Left ventricle myocardium inferior (tissue), 1 donor: ENCODE measurements at regions not wholly inside any gene's neighbourhood (a gene's known extent, or its start where the extent isn't known, plus 50 kb on each side); places are given as distances from the start of the nearest gene placed in this dataset.

ENCODE experiments used
- DNase-seq: peaks from one replicate; pipeline ENCODE4 v3.0.0-alpha.2; 2020
- H3K27ac ChIP-seq: fragments of 200-600 bp; replicated peaks from 2 replicates; pipeline ENCODE4 v1.8.0; 2021
- H3K27me3 ChIP-seq: fragments of 200-600 bp; 2 replicates; pipeline ENCODE4 v1.8.0; 2021; ENCODE audit warnings: low read depth
- H3K36me3 ChIP-seq: fragments of 200-600 bp; 2 replicates; pipeline ENCODE4 v1.8.0; 2021
- H3K4me1 ChIP-seq: fragments of 200-600 bp; 2 replicates; pipeline ENCODE4 v1.8.0; 2021
- H3K4me3 ChIP-seq: fragments of 200-600 bp; 2 replicates; pipeline ENCODE4 v1.8.0; 2021; ENCODE audit warnings: mild to moderate bottlenecking, moderate library complexity
- H3K9me3 ChIP-seq: fragments of 200-600 bp; replicated peaks from 2 replicates; pipeline ENCODE4 v1.8.0; 2021
- CTCF ChIP-seq: fragments of 200-600 bp; IDR thresholded peaks from 2 replicates; pipeline ENCODE4 v1.8.0; 2021; ENCODE audit warnings: antibody characterized with exemption, mild to moderate bottlenecking, borderline replicate concordance
- intact Hi-C: fragments of 100-400 bp; cut with micrococcal nuclease; formaldehyde crosslinking; loops from one replicate; pipeline ENCODE4 v1.11.0; 2022
- donor health status: DM: no; HTN: yes; CAD: no; lungs with severe emphysema.

GRCh38 chr2:62335612-62336011 is 139.7 kb downstream of the B3GNT2 start:
- intact Hi-C loops = no loop called here
- DNase-seq = no peak
- H3K36me3 ChIP-seq = no peaks in the 10 kb centered on the region
- no peaks in the 10 kb centered on the region for H3K27me3 ChIP-seq
- H3K4me3 ChIP-seq = no peak overlapping the region
- TF ChIP-seq CTCF = no peak
- peaks cover 3% of the 10 kb centered on the region for H3K4me1 ChIP-seq
- no peaks in the 10 kb centered on the region for H3K9me3 ChIP-seq
- no peak overlapping the region for H3K27ac ChIP-seq

- Histone ChIP-seq H3K27me3 (no peaks in the 10 kb centered on the region), H3K4me1 (peaks cover 3% of the 10 kb centered on the region), H3K9me3 (no peaks in the 10 kb centered on the region), H3K36me3 (no peaks in the 10 kb centered on the region), H3K4me3 (no peak overlapping the region), H3K27ac (no peak overlapping the region)
- TF ChIP-seq CTCF = no peak
- DNase-seq = no peak
- intact Hi-C loops = no loop called here
Observed at GRCh38 chr2:62334440-62335058, 138.6 kb downstream of the B3GNT2 start.

GRCh38 chr2:62334009-62334408 is 138.1 kb downstream of the B3GNT2 start:
- no peak overlapping the region for H3K4me3 ChIP-seq
- H3K9me3 ChIP-seq = no peaks in the 10 kb centered on the region
- H3K27me3 ChIP-seq = no peaks in the 10 kb centered on the region
- no peak for DNase-seq
- no peaks in the 10 kb centered on the region for H3K36me3 ChIP-seq
- intact Hi-C loops = no loop called here
- peaks cover 3% of the 10 kb centered on the region for H3K4me1 ChIP-seq
- no peak overlapping the region for H3K27ac ChIP-seq
- no peak for TF ChIP-seq CTCF

GRCh38 chr2:62330959-62331358 is 135.0 kb downstream of the B3GNT2 start:
- Histone ChIP-seq H3K4me3 (no peak overlapping the region), H3K9me3 (no peaks in the 10 kb centered on the region), H3K4me1 (peaks cover 3% of the 10 kb centered on the region), H3K36me3 (no peaks in the 10 kb centered on the region), H3K27ac (no peak overlapping the region), H3K27me3 (no peaks in the 10 kb centered on the region)
- DNase-seq = no peak
- no peak for TF ChIP-seq CTCF
- intact Hi-C loops = no loop called here

- H3K27me3 ChIP-seq = no peaks in the 10 kb centered on the region
- H3K36me3 ChIP-seq = no peaks in the 10 kb centered on the region
- no peak overlapping the region for H3K4me3 ChIP-seq
- DNase-seq = no peak
- no peaks in the 10 kb centered on the region for H3K4me1 ChIP-seq
- intact Hi-C loops = no loop called here
- no peak for TF ChIP-seq CTCF
- peaks cover 7% of the 10 kb centered on the region for H3K9me3 ChIP-seq
- no peak overlapping the region for H3K27ac ChIP-seq
Observed at GRCh38 chr2:62329797-62330196, 133.9 kb downstream of the B3GNT2 start.

- H3K4me3 ChIP-seq = no peak overlapping the region
- H3K9me3 ChIP-seq = peaks cover 7% of the 10 kb centered on the region
- no peak for TF ChIP-seq CTCF
- H3K27me3 ChIP-seq = no peaks in the 10 kb centered on the region
- DNase-seq = no peak
- no peak overlapping the region for H3K27ac ChIP-seq
- intact Hi-C loops = no loop called here
- H3K36me3 ChIP-seq = no peaks in the 10 kb centered on the region
- H3K4me1 ChIP-seq = no peaks in the 10 kb centered on the region
Observed at GRCh38 chr2:62326735-62327134, 130.8 kb downstream of the B3GNT2 start.
